Endometrial microvascular endothelial cells (primary cell): ENCODE measurements at regions not wholly inside any gene's neighbourhood (a gene's known extent, or its start where the extent isn't known, plus 50 kb on each side); places are given as distances from the start of the nearest gene placed in this dataset.

Source experiments
- in situ Hi-C: cut with HindIII; loops from 2 replicates; pipeline ENCODE4 v1.10.0; 2017; ENCODE audit warnings: low sequenced_read_pairs, low pct_unique_long_range_greater_than_20kb; ENCODE audit errors: inconsistent ontology term

DNA sequence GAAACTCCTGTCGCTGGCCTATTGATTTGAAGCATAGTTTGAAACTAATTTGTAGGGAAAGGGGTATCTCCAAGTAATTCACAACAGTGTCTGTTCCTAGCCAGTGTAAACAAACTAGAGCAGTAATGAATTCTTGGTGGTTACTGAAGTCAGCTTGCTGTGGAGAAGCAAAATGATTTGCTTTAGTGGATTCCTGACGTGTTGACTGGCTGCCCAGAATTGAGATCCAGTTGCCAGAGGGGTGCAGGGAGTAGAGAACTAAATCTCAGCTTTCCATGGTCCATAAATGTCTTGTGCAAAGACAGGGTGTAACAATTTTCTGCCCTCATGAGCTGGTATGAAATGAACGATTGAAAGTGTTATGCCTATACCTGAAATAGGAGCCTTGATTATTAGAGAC is 382.5 kb upstream of the KIRREL3 start:
- in situ Hi-C loops: no loop called here

DNA sequence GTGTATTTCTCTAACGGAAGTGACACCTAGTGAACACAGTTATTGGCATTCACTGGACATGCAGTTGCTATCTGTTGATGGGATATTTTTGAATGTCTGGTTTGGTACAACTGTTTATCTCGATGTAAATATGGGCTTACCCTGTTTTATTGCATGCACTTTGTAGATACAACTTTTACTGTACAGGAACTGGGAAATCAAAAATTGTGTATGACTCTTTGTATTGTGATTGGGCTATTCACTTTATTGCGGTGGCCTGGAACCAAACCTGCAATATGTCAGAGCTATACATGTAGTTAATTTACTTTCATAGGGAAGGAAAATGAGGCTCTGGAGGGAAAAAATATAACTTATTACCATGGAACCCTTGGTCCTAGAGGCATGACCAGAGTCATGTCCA is 380.7 kb upstream of the KIRREL3 start:
- in situ Hi-C loops: no loop called here

DNA sequence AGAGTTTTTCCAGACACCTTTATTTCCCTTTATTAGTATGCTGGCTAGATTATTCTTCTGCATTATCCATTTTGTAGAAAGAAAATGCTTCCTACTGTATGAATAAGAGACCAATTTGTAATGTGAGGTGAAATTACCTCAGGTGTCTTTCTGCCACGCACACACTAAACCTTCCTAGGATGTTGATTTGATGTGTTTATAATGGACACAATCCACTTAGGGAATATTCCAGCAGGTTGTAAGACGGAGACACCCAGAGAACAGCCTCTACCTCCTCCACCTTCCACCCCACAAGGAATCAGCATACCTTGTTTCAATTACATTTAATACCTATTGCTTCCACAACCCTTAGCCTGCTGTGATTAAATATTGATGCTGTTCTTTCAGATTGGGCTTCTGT is 379.1 kb upstream of the KIRREL3 start:
- in situ Hi-C loops: no loop called here

DNA sequence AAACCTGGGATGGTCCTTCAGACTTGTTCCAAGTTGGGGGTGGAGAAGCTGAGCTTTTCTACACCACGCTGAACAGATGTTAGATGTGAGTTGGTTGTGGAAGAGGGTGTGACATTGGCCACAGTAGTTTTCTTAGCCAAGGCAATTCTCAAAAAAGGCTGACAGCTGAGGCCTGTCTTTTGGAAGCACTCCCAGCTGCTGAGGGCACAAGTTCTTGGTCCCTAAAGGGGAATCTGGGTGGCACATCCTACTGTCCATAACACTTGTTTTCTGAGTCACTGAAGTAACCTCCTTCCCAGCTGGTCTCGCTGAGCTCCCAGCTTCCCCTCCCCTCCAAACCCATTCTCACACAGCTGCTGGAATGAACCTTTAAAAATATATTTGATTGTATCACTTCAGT is 375.7 kb upstream of the KIRREL3 start:
- in situ Hi-C loops: no loop called here

DNA sequence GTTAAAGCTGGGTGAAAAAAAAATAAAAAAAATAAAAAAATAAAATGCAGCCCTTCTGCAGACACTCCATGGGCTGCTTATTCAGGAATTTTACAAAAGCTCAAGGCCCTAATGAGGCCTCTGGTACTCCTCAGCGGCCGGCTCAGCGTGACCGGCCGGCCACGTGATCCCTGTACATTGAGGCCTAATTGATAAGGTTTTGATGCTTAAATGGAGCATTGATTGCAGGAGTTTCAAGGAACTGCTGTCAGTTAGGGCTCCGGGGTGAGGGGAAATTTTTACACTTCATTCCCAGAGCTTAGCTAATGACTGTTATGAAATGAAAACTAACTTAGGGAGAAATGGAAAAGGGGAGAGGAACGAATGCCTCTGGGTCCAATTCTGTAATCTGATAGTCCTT is 368.8 kb upstream of the KIRREL3 start:
- in situ Hi-C loops: no loop called here

DNA sequence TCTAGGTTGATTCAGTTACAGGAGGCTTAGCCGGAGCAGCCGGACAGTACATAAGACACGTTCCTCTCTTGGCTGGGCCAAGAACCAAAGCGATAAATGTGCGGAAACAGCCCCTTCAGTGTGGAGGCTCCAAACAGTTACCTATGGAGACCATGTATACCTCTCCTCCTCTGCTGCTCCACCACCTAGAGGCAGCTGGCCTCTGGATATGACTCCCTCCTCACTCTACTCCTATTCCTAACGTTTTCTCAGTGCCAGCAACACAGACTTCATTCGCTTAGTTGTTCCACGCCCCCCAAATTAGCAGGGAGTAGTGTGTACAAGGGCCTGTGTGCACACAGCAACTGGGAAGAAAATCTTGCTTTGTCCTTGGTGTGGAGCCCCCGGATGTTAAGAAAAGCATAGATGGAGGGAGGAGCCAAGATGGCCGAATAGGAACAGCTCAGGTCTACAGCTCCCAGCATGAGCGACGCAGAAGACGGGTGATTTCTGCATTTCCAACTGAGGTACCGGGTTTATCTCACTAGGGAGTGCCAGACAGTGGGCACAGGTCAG is 362.3 kb upstream of the KIRREL3 start:
- in situ Hi-C loops: no loop called here

DNA sequence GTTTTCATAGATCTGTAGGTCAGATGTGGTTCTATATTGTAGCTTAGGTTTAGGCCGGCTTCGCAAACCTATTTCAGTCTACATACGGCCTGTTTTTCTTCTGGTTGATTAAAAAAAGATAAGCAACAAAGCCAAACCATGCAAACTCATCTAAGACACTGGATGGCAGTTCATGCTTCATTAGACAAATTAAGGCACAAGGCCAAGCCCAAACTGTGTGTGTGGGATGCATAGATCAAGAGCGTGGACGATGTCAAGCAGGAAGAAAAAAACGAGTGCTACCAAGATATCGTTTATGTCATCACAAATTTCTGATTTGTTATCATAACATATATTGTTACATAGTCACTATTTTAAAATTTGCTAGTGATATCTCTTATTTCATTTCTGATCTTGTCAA is 357.6 kb upstream of the KIRREL3 start:
- in situ Hi-C loops: no loop called here

DNA sequence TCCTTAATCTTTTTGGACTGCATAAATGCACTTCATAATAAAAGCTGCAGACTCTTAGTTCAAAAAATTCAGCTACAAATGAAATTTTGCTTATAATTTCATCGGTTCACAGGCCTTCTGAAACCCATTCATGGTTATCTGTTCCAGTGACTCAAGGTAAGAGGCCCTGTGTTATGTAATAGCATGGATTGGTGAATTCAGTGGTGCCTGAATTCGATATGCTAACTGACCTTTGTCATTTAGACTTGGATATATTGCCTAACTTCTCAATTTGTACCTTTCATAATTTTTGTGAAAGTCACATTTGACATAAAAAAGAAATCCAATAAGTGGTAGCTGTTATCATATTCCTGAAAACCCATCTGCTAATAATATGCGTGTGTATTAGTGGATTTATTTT is 349.9 kb upstream of the KIRREL3 start:
- in situ Hi-C loops: no loop called here

DNA sequence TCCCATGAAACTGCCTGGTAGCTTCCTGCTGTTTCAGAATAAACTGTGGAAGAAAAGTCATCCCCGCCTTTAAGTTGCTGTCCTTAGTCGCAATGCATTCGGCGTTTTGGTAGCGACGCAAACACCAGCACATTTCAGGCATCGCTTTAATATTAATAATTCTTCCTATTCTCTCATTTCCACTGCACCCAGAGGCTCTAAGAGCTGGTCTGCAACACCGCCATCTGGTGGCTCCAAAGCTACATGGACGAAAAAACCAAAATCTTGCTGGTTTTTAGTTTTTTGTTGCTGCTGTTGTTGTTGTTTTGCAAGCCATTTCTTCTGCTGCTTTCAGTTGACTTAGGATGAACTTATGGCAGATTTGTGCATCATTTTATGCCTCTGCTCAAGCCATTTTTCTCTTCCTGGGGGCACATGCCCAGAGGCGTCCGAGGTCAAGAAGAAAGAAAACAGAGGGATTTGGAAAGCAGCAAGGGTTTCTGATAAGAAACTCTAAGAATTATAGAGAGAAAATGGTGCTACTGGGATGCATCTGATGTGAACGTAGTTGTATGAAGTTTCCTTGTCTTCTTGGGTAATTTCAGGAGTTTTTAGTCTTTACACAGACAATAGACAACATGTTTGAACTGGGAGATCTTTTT is 345.4 kb upstream of the KIRREL3 start:
- in situ Hi-C loops: no loop called here

DNA sequence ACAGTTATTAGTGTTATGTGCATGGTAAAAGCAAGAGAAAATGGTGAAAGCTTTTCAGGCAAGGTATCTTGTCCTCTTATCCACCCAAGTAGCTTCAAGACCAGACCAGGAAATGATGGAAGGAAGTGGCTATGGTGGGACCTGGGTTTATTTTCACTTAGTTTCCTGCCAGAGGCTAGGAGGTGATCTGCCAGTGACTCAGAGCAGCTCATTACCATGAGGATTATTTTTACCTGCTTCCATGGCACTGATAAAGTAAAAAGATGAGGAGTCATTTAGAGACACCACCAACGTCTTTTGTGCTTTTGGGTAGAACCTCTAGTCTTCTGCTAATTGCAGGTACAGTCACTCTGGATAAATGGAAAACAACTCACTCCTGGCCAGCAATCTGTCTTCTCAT is 339.9 kb upstream of the KIRREL3 start:
- in situ Hi-C loops: no loop called here

DNA sequence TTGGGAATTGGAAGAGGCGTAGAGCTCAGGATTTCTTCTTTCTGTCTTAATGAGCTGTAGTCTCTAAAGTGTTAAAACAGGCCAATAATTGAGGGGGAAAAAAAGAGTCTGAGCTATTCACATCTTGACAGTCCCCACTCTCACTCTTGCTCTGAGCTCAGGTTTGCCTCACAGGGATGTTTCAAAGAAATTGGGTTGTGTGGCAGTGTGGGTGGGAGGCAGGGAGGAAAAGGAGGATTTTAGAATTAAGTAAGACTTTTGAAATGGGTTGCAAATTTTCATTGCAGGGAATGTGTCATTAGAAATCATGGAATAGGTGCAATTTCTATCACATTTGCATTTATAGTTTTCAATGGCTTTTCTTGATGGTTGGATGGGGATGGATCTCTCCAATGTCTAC is 338.8 kb upstream of the KIRREL3 start:
- in situ Hi-C loops: no loop called here

DNA sequence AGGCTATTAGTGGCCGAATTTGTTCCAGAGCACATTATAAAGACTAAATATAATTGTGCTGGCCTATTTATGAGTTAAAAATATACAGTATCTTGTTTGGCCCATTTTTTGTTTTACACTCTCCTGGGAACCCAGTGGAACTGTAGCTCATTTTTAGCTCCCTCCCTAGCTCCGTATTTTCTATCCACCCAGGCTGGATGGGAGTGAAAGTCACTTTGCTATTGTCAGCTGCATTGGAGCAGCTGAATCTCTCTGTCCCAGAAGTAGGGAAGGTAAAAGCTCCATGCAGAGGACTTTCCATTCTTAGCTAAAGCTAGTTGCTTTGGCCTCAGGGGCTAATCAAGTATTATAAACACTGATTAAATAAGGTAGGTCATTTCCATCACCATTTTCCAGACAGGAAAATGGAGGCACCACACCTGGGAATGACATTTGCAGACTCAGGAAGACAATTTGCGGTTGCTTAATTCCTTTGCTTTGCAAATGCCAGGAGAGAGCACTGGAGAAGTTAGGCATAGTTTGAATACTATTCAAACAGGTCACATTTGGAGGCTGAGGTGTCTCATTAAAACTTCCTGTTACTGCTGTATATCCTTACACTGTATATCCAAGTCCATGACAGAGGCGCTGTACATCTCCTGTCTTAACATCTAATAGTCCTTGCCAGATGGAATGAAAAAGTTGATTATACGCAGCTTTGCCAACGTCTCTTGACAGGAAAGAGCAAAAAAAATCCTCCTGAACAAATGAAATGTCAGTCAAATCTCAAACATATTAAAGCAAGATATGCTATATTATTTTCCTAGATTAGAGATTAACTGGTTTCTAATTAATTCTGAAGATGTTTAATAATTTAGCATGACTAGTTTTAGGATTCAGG is 338.1 kb upstream of the KIRREL3 start:
- in situ Hi-C loops: no loop called here

DNA sequence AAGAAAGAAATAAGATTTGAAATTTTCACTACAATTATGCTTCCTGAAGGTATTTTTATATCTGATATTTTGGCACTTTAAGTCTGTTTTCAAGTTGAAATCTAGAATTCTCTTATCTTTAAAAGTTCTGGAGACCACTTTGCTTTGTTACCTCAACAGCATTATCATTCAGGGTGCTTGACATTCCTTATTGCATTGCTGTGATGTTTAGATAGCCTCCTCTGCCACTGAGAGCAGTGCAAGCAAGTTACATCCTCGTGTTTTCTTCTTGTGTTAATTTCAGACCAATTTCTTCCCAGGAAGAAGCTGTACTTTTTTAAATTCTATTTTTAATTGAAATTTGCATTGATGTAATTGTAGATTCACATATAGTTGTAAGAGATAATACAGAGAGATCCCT is 333.9 kb upstream of the KIRREL3 start:
- in situ Hi-C loops: no loop called here

DNA sequence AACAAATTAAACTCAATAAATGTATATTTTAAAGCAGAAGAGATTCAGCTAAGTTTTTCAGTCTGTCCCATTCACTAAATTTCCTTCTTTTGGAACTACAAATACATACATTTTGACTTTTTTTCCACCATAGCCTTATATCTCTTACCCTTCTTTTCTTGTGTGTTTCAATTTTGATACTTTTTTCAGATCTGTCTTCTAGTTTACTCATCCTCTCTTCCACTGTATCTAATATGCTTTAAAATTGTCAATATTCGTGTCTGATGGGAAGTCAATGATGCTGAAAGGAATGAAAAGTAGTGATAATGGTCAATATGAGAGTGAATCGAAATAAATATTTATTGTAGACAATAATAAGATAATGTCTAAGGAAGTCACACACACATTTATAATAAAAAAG is 332.3 kb upstream of the KIRREL3 start:
- in situ Hi-C loops: no loop called here

DNA sequence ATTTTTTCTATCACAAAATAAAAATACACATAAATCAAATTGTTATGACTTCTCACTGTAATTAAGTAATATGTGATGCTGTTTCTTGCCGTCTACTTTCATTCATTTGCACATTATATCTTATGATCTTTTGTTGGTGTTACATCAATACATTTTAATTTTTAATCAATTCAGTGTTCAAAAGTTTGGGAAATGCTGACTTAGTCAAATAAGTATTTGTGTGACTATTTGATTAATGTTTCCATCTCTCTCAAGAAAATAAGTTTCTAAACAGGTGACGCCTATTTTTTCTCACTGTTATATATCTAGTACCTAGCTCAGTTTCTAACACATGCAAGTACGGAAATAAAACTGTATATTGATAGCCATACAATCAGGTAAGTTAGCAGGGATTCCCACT is 329.5 kb upstream of the KIRREL3 start:
- in situ Hi-C loops: no loop called here

DNA sequence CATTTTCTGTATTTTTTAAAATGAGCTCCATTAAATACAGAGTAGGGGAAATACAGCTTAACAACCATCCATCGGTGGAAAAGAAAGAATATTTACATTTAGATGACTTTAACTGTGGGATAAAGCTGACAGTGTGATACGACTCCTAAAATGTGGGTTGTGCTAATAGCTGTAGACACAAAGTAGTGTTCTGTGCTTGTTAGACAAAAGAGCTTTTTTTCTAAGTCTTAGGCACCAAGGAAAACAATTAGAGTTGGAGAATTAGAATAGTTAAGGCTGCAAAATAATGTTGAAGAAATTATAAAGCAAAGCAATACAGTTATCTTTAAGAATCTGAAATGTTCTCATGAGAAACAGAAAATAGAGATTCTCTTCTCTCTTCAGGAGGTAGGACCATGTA is 307.7 kb upstream of the KIRREL3 start:
- in situ Hi-C loops: no loop called here

DNA sequence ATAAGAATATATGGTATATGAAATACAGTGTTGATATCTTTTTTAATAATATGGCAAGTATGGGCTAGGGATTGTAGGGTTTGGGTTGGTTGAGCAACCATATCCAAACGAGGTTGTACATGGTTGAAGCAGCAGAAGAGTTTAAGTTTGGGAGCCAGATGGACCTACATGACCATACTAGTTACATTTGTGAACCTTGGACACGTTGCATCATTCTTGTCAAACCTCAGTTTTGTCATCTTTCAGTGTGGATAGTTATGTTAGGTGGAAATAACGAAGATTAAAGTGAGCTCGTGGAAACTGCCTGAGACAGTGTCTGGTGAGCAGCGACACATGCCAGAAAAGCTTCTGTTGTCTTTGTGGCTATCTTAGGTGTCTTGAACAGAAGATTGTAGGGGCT is 307.1 kb upstream of the KIRREL3 start:
- in situ Hi-C loops: no loop called here

DNA sequence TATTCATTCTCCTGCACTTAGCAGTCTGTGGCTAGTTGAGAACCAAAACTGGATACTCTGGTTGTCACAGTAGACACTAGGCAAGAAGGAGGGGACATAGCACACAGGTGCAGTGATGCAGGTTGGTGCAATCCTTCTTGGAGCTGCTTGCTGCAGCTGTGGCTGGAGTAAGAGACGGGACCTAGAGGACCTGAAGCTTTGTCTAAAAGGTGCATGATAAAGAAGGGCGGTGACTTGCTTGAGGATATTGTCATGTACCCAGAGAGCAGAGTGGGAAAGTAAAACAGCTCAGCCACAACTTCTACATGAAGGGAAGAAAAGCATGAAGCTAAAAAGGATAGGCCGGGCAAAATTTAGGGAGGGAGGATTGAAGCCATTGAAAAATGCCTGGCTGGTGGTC is 304.1 kb upstream of the KIRREL3 start:
- in situ Hi-C loops: no loop called here

DNA sequence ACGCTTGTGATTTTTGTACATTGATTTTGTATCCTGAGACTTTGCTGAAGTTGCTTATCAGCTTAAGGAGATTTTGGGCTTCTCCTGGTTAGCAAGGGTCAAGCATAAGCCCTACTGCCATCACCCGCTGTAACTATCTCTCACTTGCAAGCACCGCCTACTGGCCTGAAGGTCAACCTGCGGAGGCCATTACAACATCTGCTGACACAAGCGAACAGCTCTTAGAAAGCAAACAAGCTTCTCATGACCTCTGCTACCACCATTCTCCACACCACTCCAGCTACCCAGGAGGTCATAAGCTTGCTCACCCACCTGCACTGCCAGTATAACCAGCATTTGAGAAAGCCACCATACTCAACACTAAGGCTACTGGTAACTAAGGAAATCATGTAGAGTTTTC is 288.4 kb upstream of the KIRREL3 start:
- in situ Hi-C loops: no loop called here

DNA sequence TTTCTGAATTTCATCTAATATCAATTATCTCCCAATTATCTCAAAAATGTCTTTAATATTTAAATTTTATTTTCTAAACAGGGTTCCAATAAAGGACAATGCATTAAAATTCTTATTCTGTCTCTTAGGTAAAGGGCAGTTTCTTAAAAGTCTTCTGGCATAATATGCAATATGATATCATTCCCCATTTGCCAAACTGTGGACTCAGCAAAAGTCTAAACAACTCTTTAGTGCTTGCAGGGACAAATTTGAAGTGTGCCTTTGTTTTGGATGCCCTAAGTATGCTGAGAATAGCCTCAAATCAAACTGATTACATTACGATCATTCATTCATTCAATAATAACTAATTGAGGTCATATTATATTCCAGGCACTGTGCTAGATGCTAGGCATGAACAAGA is 281.0 kb upstream of the KIRREL3 start:
- in situ Hi-C loops: no loop called here
